ENCODE measurements at regions not wholly inside any gene's neighbourhood (a gene's known extent, or its start where the extent isn't known, plus 50 kb on each side); places are given as distances from the start of the nearest gene placed in this dataset.

DNA sequence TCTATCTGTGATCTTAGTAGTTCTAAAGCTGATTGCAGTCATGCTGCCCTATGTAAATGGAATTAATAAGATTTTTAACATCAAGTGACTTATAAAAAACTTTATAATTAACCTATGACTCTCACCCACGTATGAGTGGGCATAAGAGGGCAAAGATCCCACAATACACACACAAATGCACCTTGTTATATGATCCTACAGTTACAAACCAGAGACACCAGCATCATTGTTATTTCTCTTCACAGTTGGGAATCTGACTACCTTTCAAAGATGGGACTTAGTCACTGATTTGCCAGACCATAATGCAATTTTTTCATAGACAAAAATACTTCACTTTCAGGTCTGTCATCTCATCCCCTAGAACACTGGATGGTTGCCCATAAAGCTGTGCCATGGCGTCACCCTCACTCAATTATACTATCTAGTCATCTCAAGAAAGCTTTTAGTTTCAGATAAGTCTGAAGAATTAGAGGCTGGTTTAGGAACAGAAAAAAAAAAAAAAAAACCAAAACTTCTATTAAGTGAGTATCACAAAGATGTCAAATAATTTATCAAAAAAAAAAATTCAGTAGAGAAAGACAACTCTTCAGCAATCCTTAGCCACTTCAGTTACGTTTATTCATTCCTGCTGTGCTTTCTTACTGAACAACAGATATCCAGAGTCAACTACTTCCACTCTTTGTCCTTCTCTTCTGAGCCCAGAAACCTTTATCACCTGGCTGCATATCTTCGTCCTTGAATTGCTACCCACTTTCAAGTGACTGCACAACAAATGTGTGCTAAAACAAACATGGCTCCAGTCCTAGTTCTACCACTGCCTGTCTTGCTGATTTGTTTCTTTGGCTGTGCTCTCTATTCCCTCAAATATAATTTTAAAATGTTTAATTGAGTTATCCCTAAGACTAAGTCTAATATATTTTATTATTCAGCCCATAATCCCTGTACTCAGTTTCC is 175.0 kb upstream of the CHRM2 start:
- TF ChIP-seq, protein P1, sequence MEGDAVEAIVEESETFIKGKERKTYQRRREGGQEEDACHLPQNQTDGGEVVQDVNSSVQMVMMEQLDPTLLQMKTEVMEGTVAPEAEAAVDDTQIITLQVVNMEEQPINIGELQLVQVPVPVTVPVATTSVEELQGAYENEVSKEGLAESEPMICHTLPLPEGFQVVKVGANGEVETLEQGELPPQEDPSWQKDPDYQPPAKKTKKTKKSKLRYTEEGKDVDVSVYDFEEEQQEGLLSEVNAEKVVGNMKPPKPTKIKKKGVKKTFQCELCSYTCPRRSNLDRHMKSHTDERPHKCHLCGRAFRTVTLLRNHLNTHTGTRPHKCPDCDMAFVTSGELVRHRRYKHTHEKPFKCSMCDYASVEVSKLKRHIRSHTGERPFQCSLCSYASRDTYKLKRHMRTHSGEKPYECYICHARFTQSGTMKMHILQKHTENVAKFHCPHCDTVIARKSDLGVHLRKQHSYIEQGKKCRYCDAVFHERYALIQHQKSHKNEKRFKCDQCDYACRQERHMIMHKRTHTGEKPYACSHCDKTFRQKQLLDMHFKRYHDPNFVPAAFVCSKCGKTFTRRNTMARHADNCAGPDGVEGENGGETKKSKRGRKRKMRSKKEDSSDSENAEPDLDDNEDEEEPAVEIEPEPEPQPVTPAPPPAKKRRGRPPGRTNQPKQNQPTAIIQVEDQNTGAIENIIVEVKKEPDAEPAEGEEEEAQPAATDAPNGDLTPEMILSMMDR (IDR thresholded peaks at IDR 0.05; ENCODE audit: low read depth, low read length, missing control alignments) = no peak
- no peak for DNase-seq (ENCODE audit: extremely low read depth, low read depth)
- no peak overlapping the region for H3K4me3 ChIP-seq (replicated peaks; ENCODE audit: low read depth, low read length)

- TF ChIP-seq, protein P1 (IDR thresholded peaks at IDR 0.05; ENCODE audit: low read depth, low read length, missing control alignments) = no peak
- no peak overlapping the region for H3K4me3 ChIP-seq (replicated peaks; ENCODE audit: low read depth, low read length)
- no peak for DNase-seq (ENCODE audit: extremely low read depth, low read depth)
Observed at GRCh38 chr7:136692221-136692620, 176.2 kb upstream of the CHRM2 start.

DNA sequence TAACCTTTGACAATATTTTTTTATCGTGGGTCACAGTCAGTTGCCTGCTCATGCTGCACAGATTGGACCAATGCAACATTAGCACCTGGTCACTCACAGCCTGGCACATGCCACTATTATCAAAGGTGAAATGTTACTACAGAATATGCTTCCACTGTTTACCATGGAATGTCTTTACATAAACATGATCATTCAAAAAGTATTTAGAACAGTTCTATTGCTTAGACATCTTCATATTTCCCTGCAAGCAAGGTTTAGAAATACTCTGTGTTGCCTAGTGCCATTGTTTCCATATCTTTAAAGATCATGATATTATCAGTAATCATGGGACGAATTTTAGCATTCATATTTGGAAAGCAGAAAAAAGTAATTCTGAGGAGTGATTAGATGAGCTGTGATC is 179.9 kb upstream of the CHRM2 start:
- TF ChIP-seq, protein P1 (IDR thresholded peaks at IDR 0.05; ENCODE audit: low read depth, low read length, missing control alignments) = no peak
- no peak for DNase-seq (ENCODE audit: extremely low read depth, low read depth)
- no peak overlapping the region for H3K4me3 ChIP-seq (replicated peaks; ENCODE audit: low read depth, low read length)

GRCh38 chr7:136687693-136688322 is 180.6 kb upstream of the CHRM2 start:
- TF ChIP-seq, protein P1 (IDR thresholded peaks at IDR 0.05; ENCODE audit: low read depth, low read length, missing control alignments) = peak; percentile 50
- H3K4me3 ChIP-seq (replicated peaks; ENCODE audit: low read depth, low read length) = no peak overlapping the region
- DNase-seq (ENCODE audit: extremely low read depth, low read depth) = peak; percentile 11

- DNase-seq (ENCODE audit: extremely low read depth, low read depth) = no peak
- H3K4me3 ChIP-seq (replicated peaks; ENCODE audit: low read depth, low read length) = no peak overlapping the region
- TF ChIP-seq, protein P1 (IDR thresholded peaks at IDR 0.05; ENCODE audit: low read depth, low read length, missing control alignments) = no peak
Observed at GRCh38 chr7:136685501-136686173, 182.8 kb upstream of the CHRM2 start.

GRCh38 chr7:136677471-136678365 is 190.7 kb upstream of the CHRM2 start:
- H3K4me3 ChIP-seq (replicated peaks; ENCODE audit: low read depth, low read length) = no peak overlapping the region
- TF ChIP-seq, protein P1 (IDR thresholded peaks at IDR 0.05; ENCODE audit: low read depth, low read length, missing control alignments) = no peak
- DNase-seq (ENCODE audit: extremely low read depth, low read depth) = no peak

Data from HFF-Myc (cell line).